Vagina (tissue), 2 donors: ENCODE measurements at regions not wholly inside any gene's neighbourhood (a gene's known extent, or its start where the extent isn't known, plus 50 kb on each side); places are given as distances from the start of the nearest gene placed in this dataset.

Source experiments
- POLR2A ChIP-seq, 2 donors: fragments of 450-650 bp; IDR thresholded peaks; one replicate each; pipeline ENCODE4 v1.6.1; 2017; ENCODE audit warnings: antibody characterized with exemption in 2 of 2, mild to moderate bottlenecking in 2 of 2, moderate library complexity in 2 of 2
- TF ChIP-seq, protein P1 (sequence below), 3 experiments: fragments of 450-650 bp in 2 of 3; fragments of 200-600 bp in 1 of 3; sonication (generic) in 1 of 3; IDR thresholded peaks; one replicate each; pipeline ENCODE4 v1.5.1; 2017 to 2019; ENCODE audit warnings: antibody characterized with exemption in 3 of 3, mild to moderate bottlenecking in 2 of 3, moderate library complexity in 2 of 3

DNA sequence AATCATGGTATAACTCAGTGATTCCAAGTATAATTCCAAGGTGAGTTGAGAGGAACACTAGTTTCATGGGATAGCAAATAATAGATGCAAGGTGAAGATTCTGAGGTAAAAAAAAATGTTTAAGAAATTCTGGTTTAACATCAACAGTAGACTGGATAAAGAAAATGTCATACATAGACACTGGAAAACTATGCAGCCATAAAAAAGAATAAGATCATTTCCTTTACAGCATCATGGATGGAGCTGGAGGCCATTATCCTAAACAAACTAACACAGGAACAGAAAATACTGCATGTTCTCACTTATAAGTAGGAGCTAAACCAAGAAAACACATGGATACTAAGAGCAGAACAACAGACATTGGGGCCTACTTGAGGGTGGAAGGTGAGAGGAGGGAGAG, 54.6 kb upstream of the LEF1 start:
- TF ChIP-seq, protein P1, sequence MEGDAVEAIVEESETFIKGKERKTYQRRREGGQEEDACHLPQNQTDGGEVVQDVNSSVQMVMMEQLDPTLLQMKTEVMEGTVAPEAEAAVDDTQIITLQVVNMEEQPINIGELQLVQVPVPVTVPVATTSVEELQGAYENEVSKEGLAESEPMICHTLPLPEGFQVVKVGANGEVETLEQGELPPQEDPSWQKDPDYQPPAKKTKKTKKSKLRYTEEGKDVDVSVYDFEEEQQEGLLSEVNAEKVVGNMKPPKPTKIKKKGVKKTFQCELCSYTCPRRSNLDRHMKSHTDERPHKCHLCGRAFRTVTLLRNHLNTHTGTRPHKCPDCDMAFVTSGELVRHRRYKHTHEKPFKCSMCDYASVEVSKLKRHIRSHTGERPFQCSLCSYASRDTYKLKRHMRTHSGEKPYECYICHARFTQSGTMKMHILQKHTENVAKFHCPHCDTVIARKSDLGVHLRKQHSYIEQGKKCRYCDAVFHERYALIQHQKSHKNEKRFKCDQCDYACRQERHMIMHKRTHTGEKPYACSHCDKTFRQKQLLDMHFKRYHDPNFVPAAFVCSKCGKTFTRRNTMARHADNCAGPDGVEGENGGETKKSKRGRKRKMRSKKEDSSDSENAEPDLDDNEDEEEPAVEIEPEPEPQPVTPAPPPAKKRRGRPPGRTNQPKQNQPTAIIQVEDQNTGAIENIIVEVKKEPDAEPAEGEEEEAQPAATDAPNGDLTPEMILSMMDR (IDR thresholded peaks at IDR 0.05), result no peak
- no peak for TF ChIP-seq POLR2A (IDR thresholded peaks at IDR 0.05)
